Mesenchymal stem cell (in vitro differentiated cells and primary cell): ENCODE measurements at regions not wholly inside any gene's neighbourhood (a gene's known extent, or its start where the extent isn't known, plus 50 kb on each side); places are given as distances from the start of the nearest gene placed in this dataset.

Source experiments
- DNase-seq: peaks from one replicate; pipeline ENCODE4 v3.0.0-alpha.2; 2013
- H2AFZ ChIP-seq: one replicate; pipeline ENCODE4 v1.6.1; 2013; ENCODE audit warnings: low read depth, mild to moderate bottlenecking, control low read depth, inconsistent platforms, low read length, moderate library complexity
- H2AK5ac ChIP-seq: 2 replicates; pipeline ENCODE4 v1.6.1; 2013; ENCODE audit warnings: low read length, moderate library complexity, mild to moderate bottlenecking, inconsistent platforms; ENCODE audit not compliant: severe bottlenecking
- H2BK120ac ChIP-seq: one replicate; pipeline ENCODE4 v1.6.1; 2013; ENCODE audit warnings: low read depth, mild to moderate bottlenecking, inconsistent platforms, low read length, moderate library complexity
- H2BK12ac ChIP-seq, 2 experiments: one replicate each; pipeline ENCODE4 v1.6.1; 2013; ENCODE audit warnings: inconsistent platforms in 2 of 2, low read length in 2 of 2, mild to moderate bottlenecking in 2 of 2, moderate library complexity in 2 of 2, control low read depth in 1 of 2
- H2BK15ac ChIP-seq: one replicate; pipeline ENCODE4 v1.6.1; 2013; ENCODE audit warnings: mild to moderate bottlenecking, low read depth, inconsistent platforms; ENCODE audit not compliant: poor library complexity, severe bottlenecking
- H2BK5ac ChIP-seq: 2 replicates; pipeline ENCODE4 v1.6.1; 2013; ENCODE audit warnings: low read depth, mild to moderate bottlenecking, low read length, control low read depth, inconsistent platforms; ENCODE audit not compliant: poor library complexity, severe bottlenecking
- H3K14ac ChIP-seq, 2 experiments: one replicate each; pipeline ENCODE4 v1.6.1; 2013; ENCODE audit warnings: inconsistent platforms in 2 of 2, low read length in 2 of 2, control low read depth in 1 of 2, mild to moderate bottlenecking in 1 of 2, moderate library complexity in 1 of 2
- H3K18ac ChIP-seq, 2 experiments: one replicate each; pipeline ENCODE4 v1.6.1; 2013; ENCODE audit warnings: inconsistent platforms in 2 of 2, low read length in 2 of 2, control low read depth in 1 of 2, low read depth in 1 of 2, mild to moderate bottlenecking in 1 of 2
- H3K23ac ChIP-seq, 2 experiments: one replicate each; pipeline ENCODE4 v1.6.1; 2013; ENCODE audit warnings: inconsistent platforms in 2 of 2, low read length in 2 of 2, mild to moderate bottlenecking in 2 of 2, moderate library complexity in 2 of 2, control low read depth in 1 of 2
- H3K27ac ChIP-seq: 2 replicates; pipeline ENCODE4 v1.5.1; 2013; ENCODE audit warnings: mild to moderate bottlenecking, moderate library complexity, low read length, control low read depth, inconsistent platforms; ENCODE audit not compliant: poor library complexity, severe bottlenecking
- H3K27me3 ChIP-seq, 2 experiments: 2 replicates each; pipeline versions ENCODE4 v1.6.1 to v1.7.0; 2013; ENCODE audit warnings: low read length in 2 of 2, mild to moderate bottlenecking in 2 of 2, moderate library complexity in 2 of 2, control low read depth in 1 of 2, inconsistent platforms in 1 of 2; ENCODE audit not compliant: control insufficient read depth in 1 of 2, insufficient read depth in 1 of 2
- H3K36me3 ChIP-seq, 2 experiments: 2 replicates each; pipeline versions ENCODE4 v1.6.1 to v1.7.0; 2013; ENCODE audit warnings: low read length in 2 of 2, control low read depth in 1 of 2, inconsistent platforms in 1 of 2, low read depth in 1 of 2, mild to moderate bottlenecking in 1 of 2; ENCODE audit not compliant: insufficient read depth in 2 of 2, control insufficient read depth in 1 of 2
- H3K4ac ChIP-seq, 2 experiments: one replicate each; pipeline ENCODE4 v1.6.1; 2013; ENCODE audit warnings: inconsistent platforms in 2 of 2, low read length in 2 of 2, mild to moderate bottlenecking in 2 of 2, moderate library complexity in 2 of 2, control low read depth in 1 of 2, low read depth in 1 of 2
- H3K4me1 ChIP-seq: 2 replicates; pipeline ENCODE4 v1.6.1; 2013; ENCODE audit warnings: low read depth, low read length, control low read depth; ENCODE audit not compliant: control insufficient read depth, insufficient read depth
- H3K4me2 ChIP-seq: 2 replicates; pipeline ENCODE4 v1.6.1; 2013; ENCODE audit warnings: low read length, mild to moderate bottlenecking, inconsistent platforms; ENCODE audit not compliant: poor library complexity, severe bottlenecking
- H3K4me3 ChIP-seq, 2 experiments: 2 replicates each; pipeline versions ENCODE4 v1.5.1 to v1.7.0; 2013; ENCODE audit warnings: low read length in 2 of 2, mild to moderate bottlenecking in 2 of 2, control low read depth in 1 of 2, low read depth in 1 of 2; ENCODE audit not compliant: insufficient read depth in 1 of 2
- H3K79me1 ChIP-seq: replicated peaks from 2 replicates; pipeline ENCODE4 v1.6.1; 2013; ENCODE audit warnings: mild to moderate bottlenecking, control low read depth, low read length, inconsistent platforms; ENCODE audit not compliant: poor library complexity, severe bottlenecking
- H3K9ac ChIP-seq: 2 replicates; pipeline ENCODE4 v1.7.0; 2013; ENCODE audit warnings: mild to moderate bottlenecking, low read length, moderate library complexity
- H3K9me3 ChIP-seq: 2 replicates; pipeline ENCODE4 v1.7.0; 2013; ENCODE audit warnings: mild to moderate bottlenecking, low read length; ENCODE audit not compliant: control insufficient read depth
- H4K8ac ChIP-seq: one replicate; pipeline ENCODE4 v1.6.1; 2013; ENCODE audit warnings: inconsistent platforms, mild to moderate bottlenecking, low read length, moderate library complexity
- H4K91ac ChIP-seq: one replicate; pipeline ENCODE4 v1.6.1; 2013; ENCODE audit warnings: mild to moderate bottlenecking, low read length, inconsistent platforms
- WGBS: methylation state at CpG from one replicate; pipeline ENCODE4 v1.1.7; 2013; ENCODE audit warnings: mixed read lengths; 5-methylcytosine and 5-hydroxymethylcytosine counted together

DNA sequence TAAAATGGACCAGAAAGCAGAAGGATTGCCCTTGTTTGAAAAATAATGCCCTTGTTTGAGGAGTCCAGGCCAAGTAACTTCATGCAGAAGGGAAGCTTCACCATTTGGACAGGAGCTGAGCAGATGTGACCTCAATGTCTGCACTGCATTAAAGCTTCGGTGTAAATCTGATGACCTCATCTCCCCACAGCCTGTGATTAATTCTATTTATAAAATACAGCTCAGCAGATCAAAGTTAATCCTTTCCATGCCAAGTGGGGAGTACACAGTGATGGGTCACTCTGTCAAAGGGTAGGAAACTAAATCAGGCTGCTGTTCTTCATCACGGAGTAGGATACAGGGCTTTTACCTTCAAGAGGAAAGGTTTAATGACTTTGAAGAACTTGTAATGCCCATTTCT is 533.7 kb downstream of the RPS29 start:
- H3K4ac ChIP-seq: no peak overlapping the region
- H3K4me2 ChIP-seq: no peak overlapping the region
- H2BK5ac ChIP-seq: no peak overlapping the region
- DNase-seq: peak; percentile 43
- no peaks in the 10 kb centered on the region for H3K9me3 ChIP-seq
- H2AFZ ChIP-seq: no peak overlapping the region
- no peak overlapping the region for H2BK120ac ChIP-seq
- H2BK12ac ChIP-seq: no peak overlapping the region
- H3K4me3 ChIP-seq: no peak overlapping the region
- peaks cover 2% of the 10 kb centered on the region for H3K4me1 ChIP-seq
- no peak overlapping the region for H3K27ac ChIP-seq
- H2AK5ac ChIP-seq: no peak overlapping the region
- no peak overlapping the region for H2BK15ac ChIP-seq
- no peaks in the 10 kb centered on the region for H3K27me3 ChIP-seq
- H3K18ac ChIP-seq: no peak overlapping the region
- H3K14ac ChIP-seq: no peak overlapping the region
- H3K23ac ChIP-seq: no peak overlapping the region
- no peak overlapping the region for H3K9ac ChIP-seq
- no peak overlapping the region for H4K91ac ChIP-seq
- no CpG with 5 or more reads among the region's 2 CpGs for WGBS
- no peak overlapping the region for H4K8ac ChIP-seq
- no peaks in the 10 kb centered on the region for H3K36me3 ChIP-seq
- no peaks in the 10 kb centered on the region for H3K79me1 ChIP-seq

DNA sequence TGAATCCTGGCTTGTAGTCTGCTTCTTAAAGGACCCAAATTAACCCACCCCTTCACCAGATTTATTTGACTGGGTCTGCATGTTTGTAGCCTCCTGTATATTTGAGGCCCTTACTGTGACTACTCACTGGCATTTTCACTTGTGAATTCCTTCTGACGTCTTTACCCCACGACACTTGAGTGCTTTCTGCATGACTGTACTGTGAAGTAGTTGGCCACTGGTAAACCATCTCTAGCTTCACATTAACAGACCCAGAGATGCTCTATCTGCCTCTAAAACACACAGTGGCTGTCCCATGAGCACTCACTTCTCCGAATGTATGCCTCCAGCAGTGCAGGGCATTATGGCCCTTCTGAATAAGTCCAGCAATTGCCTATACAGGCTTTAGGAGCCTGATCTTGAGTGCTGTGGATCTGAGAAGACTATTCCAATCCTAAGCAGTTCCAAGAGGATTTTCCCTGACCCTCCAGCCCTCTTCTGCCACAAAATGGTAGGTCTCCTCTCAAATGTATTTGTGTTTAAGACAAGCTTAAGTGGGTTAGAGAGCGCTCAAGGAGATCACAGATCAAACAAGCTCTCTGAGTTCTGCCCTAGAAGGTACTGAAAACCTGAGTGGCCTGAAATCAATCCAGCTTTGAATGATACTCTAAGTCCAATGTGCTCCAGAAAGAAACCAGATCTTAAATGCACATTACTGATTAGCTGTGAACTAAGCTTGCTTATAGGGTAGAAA is 534.7 kb downstream of the RPS29 start:
- Histone ChIP-seq H3K9me3 (no peaks in the 10 kb centered on the region), H3K4me2 (no peak overlapping the region), H3K18ac (no peak overlapping the region), H2AK5ac (no peak overlapping the region), H4K8ac (no peak overlapping the region), H2BK5ac (no peak overlapping the region), H2BK120ac (no peak overlapping the region), H3K79me1 (no peaks in the 10 kb centered on the region), H2AFZ (no peak overlapping the region), H3K4ac (no peak overlapping the region), H4K91ac (no peak overlapping the region), H3K36me3 (no peaks in the 10 kb centered on the region), H3K9ac (no peak overlapping the region), H3K23ac (no peak overlapping the region), H3K27me3 (no peaks in the 10 kb centered on the region), H3K4me1 (peaks cover 2% of the 10 kb centered on the region), H2BK12ac (no peak overlapping the region), H3K27ac (peak overlapping the region; percentile 72), H2BK15ac (no peak overlapping the region), H3K4me3 (no peak overlapping the region), H3K14ac (no peak overlapping the region)
- WGBS: 46% methylated on average over 4 of the region's 4 CpGs
- DNase-seq: peak; percentile 69

DNA sequence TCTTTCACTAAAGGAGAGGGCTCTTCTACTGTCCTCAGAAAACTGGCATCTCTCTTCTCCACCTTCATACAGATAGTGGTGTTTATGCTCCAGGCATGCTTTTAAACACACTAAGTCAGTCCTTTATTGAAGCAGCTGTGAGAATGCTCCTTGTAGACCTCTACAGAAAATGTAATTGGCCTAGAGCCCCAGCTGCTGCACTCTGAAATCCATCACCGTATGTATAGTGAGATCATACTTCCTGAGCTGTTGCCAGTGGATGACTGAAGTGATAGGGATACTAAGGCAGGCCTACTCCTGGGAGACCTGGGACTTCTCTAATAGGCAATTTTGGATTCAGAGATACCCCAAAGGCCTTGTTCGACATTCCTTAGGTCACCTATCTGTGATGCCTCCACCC is 535.4 kb downstream of the RPS29 start:
- no peak overlapping the region for H3K9ac ChIP-seq
- no peak for DNase-seq
- H4K91ac ChIP-seq: no peak overlapping the region
- no peak overlapping the region for H2BK15ac ChIP-seq
- H3K18ac ChIP-seq: no peak overlapping the region
- H2BK12ac ChIP-seq: no peak overlapping the region
- H3K4me2 ChIP-seq: no peak overlapping the region
- H3K27me3 ChIP-seq: no peaks in the 10 kb centered on the region
- H2AFZ ChIP-seq: no peak overlapping the region
- no peaks in the 10 kb centered on the region for H3K36me3 ChIP-seq
- H3K9me3 ChIP-seq: no peaks in the 10 kb centered on the region
- peak overlapping the region; percentile 72 for H3K27ac ChIP-seq
- H4K8ac ChIP-seq: no peak overlapping the region
- peaks cover 2% of the 10 kb centered on the region for H3K4me1 ChIP-seq
- 73% methylated on average over 2 of the region's 2 CpGs for WGBS
- no peak overlapping the region for H2BK5ac ChIP-seq
- H3K4me3 ChIP-seq: no peak overlapping the region
- H2BK120ac ChIP-seq: no peak overlapping the region
- H3K4ac ChIP-seq: no peak overlapping the region
- no peak overlapping the region for H3K23ac ChIP-seq
- H3K79me1 ChIP-seq: no peaks in the 10 kb centered on the region
- H3K14ac ChIP-seq: no peak overlapping the region
- H2AK5ac ChIP-seq: no peak overlapping the region

DNA sequence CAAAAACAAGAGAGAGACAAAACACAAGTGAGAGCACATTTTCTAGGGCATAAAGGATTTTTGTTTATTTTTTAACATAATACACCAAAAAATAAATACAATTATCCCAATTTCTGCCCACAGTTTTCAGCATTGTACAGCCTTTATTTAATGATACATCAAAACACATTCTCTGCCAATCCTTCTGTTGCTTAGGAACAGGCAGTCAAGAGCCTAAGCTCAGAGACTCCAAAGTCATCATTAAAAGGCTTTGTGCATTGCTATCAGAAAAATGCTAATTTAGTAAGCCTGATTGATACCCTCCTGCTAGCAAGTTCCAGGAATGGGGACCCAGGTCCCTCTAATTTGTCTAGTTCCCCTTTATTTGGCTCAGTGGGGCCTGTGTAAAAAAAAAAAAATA is 536.5 kb downstream of the RPS29 start:
- no peaks in the 10 kb centered on the region for H3K27me3 ChIP-seq
- H3K9me3 ChIP-seq: no peaks in the 10 kb centered on the region
- no peak overlapping the region for H3K18ac ChIP-seq
- H2AFZ ChIP-seq: no peak overlapping the region
- H3K36me3 ChIP-seq: no peaks in the 10 kb centered on the region
- H3K4me2 ChIP-seq: no peak overlapping the region
- H2BK120ac ChIP-seq: no peak overlapping the region
- H3K4ac ChIP-seq: no peak overlapping the region
- no peak overlapping the region for H3K23ac ChIP-seq
- no peak overlapping the region for H2BK5ac ChIP-seq
- H3K4me3 ChIP-seq: no peak overlapping the region
- H4K91ac ChIP-seq: no peak overlapping the region
- no peak overlapping the region for H2AK5ac ChIP-seq
- H4K8ac ChIP-seq: no peak overlapping the region
- H2BK15ac ChIP-seq: no peak overlapping the region
- peaks cover 2% of the 10 kb centered on the region for H3K4me1 ChIP-seq
- H3K14ac ChIP-seq: no peak overlapping the region
- H3K9ac ChIP-seq: no peak overlapping the region
- no peak for DNase-seq
- H2BK12ac ChIP-seq: no peak overlapping the region
- H3K79me1 ChIP-seq: no peaks in the 10 kb centered on the region
- no peak overlapping the region for H3K27ac ChIP-seq
